Gastrocnemius medialis (tissue), 4 donors: ENCODE measurements at regions not wholly inside any gene's neighbourhood (a gene's known extent, or its start where the extent isn't known, plus 50 kb on each side); places are given as distances from the start of the nearest gene placed in this dataset.

ENCODE experiments used
- CTCF ChIP-seq, 5 experiments: fragments of 450-650 bp in 3 of 5; fragments of 200-600 bp in 2 of 5; sonication (generic) in 2 of 5; IDR thresholded peaks in 4 of 5; conservative IDR thresholded peaks in 1 of 5; 1 replicate in 4 of 5; 2 replicates in 1 of 5; pipeline ENCODE4 v1.5.1; 2016 to 2019; ENCODE audit warnings: antibody characterized with exemption in 5 of 5, mild to moderate bottlenecking in 3 of 5, moderate library complexity in 3 of 5
- POLR2A ChIP-seq, 2 donors: fragments of 450-650 bp; IDR thresholded peaks; one replicate each; pipeline ENCODE4 v1.6.1; 2017; ENCODE audit warnings: antibody characterized with exemption in 2 of 2, mild to moderate bottlenecking in 2 of 2, moderate library complexity in 2 of 2

GRCh38 chr4:82282875-82283274, 90.9 kb downstream of the HNRNPD start:
- TF ChIP-seq CTCF (IDR thresholded peaks at IDR 0.05 in 4 of 5, conservative IDR thresholded peaks at IDR 0.05 in 1 of 5) (no peak), POLR2A (IDR thresholded peaks at IDR 0.05) (no peak)
